IPS-NIHi7 (cell line): ENCODE measurements at regions not wholly inside any gene's neighbourhood (a gene's known extent, or its start where the extent isn't known, plus 50 kb on each side); places are given as distances from the start of the nearest gene placed in this dataset.

ENCODE experiments used
- DNase-seq: peaks from one replicate; pipeline ENCODE4 v3.0.0; 2012; ENCODE audit warnings: mixed read lengths; ENCODE audit errors: extremely low spot score

DNA sequence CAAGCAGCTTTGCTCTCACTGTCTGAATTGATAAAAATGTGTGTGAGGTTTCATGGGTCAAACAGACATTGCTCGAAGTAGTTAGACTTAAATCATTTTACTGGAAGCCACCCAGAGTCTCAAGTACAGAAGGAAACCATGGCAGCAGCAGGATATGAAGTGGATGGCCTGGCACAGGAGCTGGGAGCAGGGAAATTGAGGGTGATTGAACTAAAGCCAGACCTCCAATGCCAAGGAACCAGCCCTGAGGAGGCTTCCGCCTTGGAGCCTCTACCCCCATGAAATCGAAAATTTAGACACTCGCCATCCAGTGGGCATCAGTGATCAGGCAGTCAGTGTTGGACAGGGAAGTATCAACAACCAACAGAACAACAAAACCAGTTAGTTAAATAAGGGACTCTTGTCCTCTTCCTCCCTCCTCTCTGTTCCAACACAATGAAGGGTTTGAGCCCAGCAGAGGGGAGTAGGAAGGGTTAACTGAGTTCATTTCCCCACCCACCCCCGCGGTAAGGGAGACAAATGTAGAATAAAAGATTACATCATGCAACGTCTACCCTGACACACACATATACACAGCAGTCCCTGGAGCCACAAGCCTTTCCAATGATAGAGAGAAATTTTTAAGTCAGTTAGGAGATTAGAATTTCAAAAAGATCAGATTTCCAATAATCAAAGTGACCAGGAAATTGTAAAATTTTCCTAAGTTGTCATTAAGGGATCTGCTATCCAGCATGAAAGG is 156.3 kb downstream of the SLC16A9 start:
- DNase-seq: no peak

DNA sequence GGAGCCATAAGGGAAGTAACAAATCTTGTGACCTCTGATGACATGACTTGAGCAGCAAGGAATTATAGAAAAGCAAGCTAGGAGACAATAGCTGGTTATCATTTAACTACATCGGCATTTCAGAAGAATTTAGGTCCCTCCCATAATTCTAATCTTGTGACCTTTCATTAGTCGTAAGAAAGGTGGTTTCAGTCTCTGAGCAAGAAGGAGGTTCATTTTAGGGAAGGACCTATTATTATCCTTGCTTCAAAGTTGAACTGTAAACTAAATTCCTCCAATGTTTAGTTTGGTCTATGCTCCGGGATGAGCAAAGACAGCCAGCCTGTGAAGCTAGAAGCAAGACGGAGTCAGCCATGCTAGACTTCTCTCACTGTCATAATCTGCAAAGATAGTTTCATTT is 159.6 kb downstream of the SLC16A9 start:
- no peak for DNase-seq

DNA sequence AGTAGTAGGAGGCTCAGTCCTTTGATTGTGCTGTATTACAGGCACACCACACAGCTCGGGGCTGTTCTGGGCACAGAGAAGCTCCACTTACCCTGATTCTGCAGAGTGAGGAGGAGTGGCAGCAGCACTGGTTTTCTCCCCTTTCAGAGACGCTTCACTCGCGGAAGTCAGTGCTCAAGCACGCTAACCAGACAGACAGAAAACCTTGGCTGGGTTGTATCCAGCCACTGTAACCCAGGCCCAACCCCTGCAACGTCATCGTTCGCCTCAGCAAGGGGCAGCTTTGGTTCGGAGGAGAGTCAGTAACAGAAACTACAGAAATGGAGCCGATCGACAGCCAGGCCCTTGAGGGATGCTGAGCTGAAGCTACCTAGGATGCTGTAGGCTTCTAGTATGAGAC is 171.0 kb downstream of the SLC16A9 start:
- no peak for DNase-seq

DNA sequence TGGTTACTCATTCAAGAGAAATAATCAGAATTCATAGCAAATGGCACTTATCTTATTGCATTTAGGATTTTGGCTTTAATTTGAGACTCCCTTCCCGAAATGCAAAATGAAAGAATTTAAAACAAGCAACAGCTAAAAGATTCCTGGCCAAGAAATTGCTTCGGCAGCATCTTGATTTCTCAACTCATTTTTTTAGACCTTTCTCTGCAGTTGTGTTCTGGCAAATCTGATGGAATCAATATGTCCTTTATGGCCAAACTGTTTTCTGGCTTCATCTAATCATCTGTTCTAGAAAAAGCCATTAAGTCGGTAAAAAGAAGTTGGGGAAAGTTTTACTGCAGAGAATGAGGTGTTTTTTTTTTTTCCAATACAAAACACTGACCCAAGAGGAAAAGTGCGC is 172.1 kb downstream of the SLC16A9 start:
- no peak for DNase-seq

DNA sequence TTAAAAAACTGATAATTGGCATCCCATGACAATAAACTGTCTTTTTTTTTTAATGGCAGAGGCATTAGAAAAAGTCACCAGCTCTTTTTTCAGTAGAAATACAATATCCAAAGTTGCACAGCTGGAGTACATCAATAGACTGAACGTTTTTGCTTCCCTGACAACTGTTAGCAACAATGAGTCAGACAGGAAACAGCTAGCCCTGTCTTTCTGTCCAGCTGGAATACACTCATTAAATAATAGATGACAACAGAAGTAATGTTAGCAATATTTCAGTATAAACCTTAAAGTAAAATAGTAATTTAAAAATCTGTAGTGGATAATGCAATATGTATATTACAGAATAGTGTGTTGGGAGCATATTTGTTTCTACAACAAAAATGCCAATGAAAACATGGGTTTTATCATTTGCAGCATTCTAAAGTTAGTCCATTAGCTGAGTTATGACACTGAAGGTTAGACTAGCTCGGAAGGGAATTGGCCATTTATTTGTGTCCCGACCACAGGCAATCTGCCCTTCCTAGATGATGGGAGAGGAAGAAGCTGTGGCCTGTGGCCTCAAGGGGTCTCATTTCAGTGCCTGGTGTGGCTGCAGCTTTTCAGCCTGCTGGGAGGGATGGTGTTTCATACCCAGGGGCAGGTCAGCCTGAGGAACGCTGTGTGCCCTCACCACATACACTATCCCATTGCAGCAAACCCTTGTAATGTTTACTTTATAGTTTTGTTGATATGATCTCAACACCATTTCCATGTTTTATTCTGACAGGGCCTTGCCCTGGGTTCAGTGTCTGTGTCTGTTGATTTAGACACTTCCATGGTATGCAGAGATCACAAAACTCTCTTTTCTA is 173.3 kb downstream of the SLC16A9 start:
- DNase-seq: peak; percentile 24

DNA sequence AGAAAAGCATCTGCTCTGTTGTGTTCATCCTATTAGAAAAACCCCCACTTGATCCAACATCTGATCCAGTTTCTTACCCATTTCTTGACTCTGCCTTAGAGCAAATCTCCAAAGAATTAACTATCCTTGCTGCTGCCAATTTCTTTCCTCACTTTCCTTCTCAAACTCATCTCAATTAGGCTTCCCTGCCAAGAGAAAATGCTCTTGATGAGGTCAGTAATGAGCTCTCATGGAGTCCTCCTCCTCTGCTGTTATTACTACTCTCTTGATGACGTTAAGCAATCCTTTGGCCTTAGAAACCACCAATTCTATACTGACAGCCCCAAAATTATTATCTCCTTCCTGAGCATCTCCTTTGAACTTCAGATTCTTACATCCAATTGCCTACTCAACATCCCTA is 162.0 kb upstream of the FAM13C start:
- DNase-seq: no peak

DNA sequence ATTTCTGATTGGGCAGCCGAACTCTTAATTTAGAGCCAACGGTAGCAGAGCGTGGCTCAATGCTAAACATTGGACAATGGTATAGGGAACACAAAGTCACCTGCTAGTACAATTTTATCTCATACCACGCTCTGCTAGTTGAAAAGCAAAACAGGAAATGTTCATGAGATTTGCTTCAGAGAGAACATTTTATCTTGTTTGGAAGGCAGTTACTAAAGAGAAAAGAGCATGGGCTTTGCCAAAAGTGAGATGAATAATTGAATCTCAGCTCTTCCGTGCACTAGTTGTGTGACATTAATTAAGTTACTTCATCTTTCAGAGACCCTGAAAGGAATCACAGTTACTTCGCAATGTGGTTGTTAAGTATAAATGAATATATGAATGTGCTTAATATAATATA is 161.5 kb upstream of the FAM13C start:
- no peak for DNase-seq

DNA sequence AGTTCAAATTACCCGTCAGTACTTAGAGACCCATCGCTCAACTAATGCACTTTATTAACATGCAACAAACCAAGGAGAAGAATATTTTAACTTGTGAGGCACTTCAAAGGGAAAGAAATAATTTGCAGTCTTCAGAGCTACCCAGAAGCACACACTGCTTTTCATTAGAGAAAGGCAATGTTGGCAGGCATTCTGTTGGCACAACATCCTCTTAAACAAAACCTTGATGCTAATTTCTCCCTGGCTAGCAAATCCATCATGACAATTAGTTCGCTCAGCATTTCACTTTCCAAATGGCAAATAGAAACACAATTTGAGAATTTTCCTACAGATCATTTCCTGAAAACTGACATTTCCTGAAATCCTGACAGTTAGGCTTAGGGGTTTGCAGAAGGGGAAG is 155.6 kb upstream of the FAM13C start:
- DNase-seq: no peak

DNA sequence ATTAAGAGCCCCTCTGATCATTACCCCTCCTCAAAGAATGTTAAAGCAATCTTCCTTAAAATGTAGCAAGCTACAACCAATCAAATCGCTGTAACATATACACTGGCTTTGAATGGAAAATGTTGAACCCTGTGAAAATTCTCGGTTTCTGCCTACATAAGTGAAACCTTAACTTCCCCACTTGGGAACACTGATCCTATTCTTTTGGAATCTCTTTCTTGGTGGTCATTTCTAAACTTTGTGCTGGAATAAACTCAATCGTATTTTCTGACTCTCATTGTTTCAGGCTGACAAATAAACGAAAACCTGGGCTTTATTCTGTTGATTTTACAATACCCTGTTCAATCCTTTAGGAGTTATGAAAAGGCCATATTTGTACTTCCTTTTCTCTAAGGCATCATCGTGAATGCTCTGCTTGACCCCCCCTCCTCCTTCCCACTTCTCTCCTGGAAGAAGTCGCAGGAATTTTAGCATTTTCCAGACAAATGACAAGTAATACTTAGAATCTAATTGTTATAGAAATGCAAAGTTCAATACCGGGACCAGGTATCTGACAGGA is 155.1 kb upstream of the FAM13C start:
- DNase-seq: no peak

DNA sequence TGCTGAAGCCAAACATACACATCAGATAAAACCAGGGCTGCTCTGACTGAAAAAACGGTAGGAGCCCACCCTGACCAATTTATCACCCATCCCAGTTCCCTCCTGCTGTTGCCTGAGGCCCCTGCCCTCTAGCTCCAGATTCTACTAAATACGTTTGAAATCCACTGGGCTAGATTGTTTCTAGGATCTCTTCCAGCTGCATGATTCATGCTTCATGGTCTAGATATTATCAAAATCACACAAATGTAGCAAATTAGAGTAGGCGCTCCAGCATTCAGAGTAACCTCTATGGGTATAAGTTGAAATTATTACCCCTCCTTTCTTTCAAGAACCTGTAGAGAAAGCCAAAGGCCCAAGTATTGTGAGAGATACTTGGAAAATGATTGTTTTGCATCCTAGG is 151.2 kb upstream of the FAM13C start:
- no peak for DNase-seq

DNA sequence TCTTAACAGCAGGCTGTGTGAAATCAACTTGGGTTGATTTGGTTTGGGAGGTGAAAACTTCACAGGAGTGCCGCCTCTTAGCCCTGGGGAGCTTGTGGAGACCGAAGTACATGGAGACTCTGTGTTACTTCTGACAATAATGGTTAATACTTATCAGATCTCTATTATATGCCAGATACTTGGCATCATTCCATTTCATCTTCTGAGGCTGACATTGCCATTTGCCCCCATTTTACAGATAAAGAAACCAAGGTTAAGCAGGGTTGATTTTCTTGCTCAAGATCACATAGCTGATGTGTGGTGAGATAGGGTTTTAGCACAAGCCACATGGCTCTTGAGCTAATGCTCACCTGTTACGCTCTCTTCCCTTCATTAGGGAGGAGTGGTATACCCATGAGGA is 150.6 kb upstream of the FAM13C start:
- DNase-seq: no peak

DNA sequence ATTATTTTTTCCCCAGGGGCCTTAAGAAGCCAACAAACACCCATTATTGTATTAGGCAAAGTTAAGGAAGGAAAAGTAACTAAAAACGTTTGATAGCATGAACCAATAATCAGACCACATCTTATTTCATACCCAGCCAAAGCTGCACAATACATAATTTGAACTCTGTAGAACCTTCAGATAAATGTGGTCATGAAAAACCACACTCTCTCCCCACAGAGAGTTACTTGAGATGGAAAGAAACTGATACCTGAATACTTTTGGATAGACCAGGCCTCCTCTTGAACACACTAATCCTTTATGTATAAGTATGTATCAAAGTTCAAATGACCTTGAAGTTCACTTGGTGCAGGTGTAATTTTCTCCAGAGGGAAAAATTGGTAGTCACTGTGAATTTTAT is 146.6 kb upstream of the FAM13C start:
- no peak for DNase-seq

DNA sequence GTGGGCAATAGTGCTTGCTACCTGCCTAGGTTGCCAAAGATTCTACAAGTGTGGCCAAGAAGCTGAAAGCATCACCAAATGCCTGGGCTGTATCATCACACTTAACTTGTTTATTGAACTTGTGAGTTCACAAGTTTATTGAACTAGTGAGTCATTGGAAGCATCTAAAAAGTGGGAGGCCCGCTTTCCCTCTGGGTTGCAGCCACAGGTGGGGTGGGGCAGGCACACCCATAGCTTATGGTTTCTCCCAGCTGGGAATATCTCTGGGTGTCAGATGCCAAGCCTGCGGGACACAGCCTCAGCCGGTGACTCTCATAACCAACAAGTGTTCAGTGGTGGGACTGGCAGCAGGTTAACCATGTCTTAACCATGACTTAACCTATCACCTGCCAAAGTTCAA is 145.9 kb upstream of the FAM13C start:
- DNase-seq: no peak

DNA sequence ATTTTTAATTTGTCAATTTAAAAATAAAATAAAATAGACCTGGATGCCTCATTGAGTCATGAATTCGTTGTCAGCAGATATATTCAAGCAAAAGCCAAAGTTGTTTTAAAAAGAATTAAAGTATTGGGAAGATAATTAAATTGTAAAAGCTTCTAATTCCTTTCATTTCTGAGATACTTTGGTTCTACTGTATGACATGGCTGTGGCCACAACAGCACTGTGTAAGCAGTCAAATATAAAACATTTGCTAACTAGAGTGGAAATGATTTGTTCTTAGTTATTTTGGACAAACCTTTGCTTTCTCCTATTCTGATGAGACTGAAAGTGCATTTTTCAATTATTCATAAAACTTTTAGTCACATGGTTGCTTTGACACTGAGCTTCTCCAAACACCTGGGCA is 143.6 kb upstream of the FAM13C start:
- no peak for DNase-seq

DNA sequence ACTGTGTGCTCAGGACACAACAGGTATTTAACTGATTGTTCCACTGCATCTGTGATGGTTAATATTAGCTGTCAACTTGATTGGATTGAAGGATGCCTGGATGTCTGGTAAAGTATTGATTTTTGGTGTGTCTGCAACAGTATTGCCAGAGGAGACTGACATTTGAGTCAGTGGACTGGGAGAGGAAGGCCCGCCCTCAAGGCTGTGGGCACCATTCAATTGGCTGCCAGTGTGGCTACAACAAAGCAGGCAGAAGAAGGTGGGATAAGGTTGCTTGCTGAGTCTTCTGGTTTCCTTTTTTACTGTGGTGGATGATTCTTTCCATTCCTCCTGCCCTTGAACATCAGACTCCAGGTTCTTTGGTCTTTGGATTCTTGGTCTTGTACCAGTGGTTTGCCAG is 137.1 kb upstream of the FAM13C start:
- DNase-seq: no peak

DNA sequence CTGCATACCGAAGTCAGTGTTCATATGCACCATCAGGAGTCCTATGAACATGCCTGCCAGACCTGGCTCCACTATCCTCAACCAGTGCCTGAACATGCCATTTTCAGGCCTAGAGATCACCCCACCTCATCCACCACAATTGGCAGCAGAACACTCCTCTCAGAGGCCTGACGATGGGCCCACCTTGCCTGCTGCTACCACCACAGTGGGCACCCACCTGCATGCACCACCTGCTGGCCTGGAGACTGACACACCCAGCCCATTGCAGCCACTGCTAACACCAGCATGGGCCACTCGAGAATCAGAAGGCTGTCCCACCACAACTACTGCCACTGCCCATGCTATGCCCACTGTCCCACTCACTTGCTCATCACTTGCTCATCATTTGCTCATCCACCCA is 130.7 kb upstream of the FAM13C start:
- no peak for DNase-seq

DNA sequence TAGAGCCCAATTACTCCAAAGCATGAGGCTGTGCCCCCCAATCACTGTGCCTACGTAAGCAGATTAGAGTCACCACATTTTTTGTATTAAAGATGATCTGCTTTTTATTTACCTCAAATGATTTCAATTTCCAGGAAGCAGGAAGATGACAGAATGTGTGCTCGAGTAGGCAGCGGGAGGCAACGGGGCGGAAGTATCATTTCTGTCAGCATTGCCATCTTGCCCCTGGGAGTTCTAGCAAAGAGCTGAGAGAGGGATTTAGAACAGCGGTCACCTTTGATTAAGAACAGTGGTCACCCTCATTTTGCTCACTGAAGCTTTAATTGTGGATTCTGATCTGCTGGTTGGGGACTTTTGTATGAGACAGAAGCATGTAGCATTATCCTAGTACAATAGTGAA is 117.1 kb upstream of the FAM13C start:
- no peak for DNase-seq

DNA sequence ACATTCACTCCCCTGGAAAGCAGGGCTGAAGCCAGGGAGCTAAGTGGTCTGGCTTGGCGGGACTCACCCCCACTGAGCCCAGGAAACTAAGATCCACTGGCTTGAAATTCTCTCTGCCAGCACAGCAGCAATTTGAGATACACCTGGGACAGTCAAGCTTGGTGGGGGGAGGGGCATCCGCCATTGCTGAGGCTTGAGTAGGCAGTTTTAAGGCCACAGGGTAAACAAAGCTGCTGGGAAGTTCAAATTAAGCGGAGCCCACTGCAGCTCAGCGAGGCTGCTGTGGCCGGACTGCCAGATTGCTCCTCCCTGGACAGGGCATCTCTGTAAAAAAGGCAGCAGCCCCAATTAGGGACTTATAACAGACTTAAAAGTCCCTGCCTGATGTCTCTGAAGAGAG is 108.2 kb upstream of the FAM13C start:
- DNase-seq: no peak

DNA sequence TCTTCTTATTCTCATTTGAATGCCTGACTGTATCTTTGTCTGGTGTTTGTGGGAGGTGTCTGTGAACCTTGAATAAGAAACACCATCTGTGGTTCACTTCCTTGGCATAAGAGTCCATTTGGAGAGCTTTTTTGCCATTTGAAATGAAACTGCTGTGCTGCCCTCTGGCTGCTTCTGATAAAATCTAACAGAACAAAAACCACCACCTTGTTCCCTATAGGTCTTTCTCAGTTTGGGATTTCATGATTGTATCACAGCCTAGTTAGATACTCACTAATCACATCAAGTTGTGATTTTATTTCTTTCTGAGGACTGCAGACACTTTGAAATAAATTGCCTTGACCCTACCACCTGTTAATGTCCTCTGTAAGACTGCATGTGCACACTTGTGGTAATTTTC is 102.7 kb upstream of the FAM13C start:
- peak; percentile 27 for DNase-seq

DNA sequence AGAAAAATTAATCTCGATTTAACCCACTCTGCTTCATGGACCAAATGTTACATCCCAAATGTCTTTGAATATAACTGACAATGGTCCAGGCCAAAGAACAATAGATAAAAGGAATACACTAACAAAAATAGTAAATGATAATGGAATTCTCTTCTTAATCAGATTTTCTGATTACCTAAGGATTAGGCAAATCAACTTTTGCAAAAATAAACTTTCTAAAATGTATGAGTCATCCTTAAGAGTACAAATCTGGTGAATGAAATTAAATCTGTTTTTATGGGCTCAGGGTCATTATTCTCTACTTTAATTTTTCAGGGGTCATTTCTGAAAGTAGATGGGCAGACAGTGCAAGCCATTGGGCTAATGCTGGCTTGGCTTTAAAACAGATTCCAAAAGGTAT is 102.1 kb upstream of the FAM13C start:
- no peak for DNase-seq

DNA sequence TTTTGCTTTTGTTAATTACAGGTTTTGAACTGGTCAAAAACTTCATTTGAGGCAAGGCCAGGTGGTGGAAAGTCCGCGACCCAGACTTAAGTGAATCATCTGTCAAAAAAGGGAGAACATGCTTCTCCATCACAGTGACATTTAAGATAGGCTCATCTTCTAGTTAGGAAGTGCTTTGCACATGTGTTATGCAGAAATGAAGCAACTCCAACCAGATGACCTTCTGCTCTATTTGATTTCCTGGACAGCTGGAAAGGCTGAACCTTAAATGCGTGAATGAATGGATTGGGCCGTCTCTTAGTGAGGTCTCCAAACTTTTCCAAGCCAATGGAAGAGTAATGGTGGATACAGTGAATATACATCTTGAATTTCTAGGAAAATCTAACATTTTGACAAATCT is 101.6 kb upstream of the FAM13C start:
- no peak for DNase-seq

DNA sequence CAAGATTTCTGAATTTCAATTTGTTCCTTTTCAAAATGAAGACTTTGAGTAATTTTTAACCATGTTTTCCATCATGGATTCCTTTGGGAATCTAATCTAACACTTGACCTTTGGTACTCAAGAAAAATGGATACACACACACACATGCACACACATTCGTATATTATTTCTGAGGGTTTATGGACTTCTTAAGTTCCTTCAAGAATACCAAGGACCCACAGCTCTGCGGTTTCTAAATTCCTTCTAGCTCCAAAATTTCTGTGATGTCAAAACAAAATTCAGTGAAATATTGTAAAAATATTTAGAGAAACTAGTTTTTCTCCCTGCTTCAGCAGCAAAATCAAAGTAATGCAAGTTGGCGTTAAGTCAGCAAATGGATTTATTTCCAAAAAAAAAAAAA is 98.3 kb upstream of the FAM13C start:
- DNase-seq: no peak

DNA sequence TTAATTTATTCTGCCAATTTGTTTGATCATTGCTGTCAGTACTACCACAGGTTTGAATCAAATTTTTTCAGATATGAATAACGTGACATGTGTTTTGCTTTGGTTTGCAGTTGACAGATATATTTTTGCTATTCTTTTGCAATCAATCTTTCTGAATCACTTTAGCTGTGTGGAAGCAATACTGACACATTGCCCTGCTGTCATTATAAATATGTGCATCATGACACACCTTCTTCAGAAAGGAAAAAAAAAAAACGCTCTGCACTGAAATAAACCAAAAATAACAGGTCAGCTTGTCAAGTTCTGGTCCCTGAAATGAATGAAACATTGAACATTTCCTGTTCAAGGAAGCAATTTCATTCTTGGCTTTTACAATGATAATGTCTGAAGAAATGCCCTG is 93.8 kb upstream of the FAM13C start:
- DNase-seq: no peak
